GM19023 (cell line): ENCODE measurements at regions not wholly inside any gene's neighbourhood (a gene's known extent, or its start where the extent isn't known, plus 50 kb on each side); places are given as distances from the start of the nearest gene placed in this dataset.

Source experiments
- ATAC-seq: cut with Tn5 transposase; IDR thresholded peaks from one replicate; pipeline ENCODE4 v1.9.1; 2021; ENCODE audit warnings: mild to moderate bottlenecking, moderate library complexity; ENCODE audit not compliant: unreplicated experiment

DNA sequence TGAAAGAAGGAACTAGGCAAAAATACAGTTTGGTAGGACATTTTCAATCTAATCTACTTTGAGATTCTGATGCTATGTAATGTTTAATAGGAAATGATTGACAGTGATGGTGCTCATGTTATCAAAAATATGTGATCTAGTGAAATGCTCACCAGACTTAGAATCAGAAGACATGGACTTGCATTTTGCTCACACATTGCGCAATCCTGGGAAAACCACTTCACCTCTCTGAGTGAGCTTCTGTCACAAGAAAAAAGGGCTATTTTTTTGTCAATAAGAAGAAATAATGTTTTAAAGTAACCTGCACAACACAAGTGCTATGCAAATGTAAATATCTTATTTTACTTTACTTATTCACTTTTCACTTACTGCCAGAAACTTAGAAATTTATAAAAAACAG is 380.9 kb upstream of the HTR2A start:
- ATAC-seq: no peak

- ATAC-seq: no peak
Observed at GRCh38 chr13:47268270-47268669, 371.4 kb upstream of the HTR2A start.

- no peak for ATAC-seq
Observed at GRCh38 chr13:47258384-47258783, 361.5 kb upstream of the HTR2A start.

GRCh38 chr13:47256618-47257017 is 359.8 kb upstream of the HTR2A start:
- ATAC-seq: no peak

DNA sequence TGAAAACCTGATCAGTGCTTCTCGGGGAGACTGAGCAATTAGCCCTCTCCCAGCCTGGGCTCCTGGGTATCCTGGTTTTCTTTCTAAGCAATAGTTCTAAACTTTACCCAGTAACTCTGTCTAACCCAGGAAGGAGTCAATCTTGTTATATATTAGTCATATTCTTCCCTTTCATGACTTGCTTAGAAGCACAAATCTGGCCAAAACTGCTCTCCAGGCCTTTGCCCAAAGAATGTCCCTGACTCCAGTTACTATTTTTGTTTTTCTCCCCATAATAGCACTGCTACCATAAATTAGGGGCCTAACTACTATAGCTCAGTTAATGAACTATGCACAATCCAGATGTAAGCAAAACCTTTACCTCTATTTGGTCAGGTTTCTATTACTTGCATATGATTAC is 355.8 kb upstream of the HTR2A start:
- ATAC-seq: no peak

GRCh38 chr13:47251771-47252170 is 354.9 kb upstream of the HTR2A start:
- ATAC-seq: no peak

GRCh38 chr13:47250146-47250545 is 353.3 kb upstream of the HTR2A start:
- ATAC-seq: no peak

- no peak for ATAC-seq
Observed at GRCh38 chr13:47249266-47249665, 352.4 kb upstream of the HTR2A start.

DNA sequence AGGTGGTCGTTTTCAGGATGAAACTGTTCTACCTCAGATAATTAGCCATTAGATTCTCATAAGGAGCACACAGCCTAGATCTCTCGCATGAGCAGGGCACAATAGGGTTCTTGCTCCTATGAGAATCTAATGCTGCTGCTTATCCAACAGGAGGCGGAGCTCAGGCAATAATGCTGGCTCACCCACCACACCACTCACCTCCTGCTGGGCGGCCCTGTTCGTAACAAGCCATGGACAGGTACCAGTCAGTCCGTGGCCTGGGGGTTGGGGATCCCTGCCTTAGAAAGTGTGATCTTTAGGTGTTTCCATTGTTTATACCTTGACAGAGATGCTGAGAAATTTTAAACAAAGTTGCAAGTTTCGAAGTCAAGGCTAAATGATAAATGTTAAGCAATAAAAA is 344.6 kb upstream of the HTR2A start:
- no peak for ATAC-seq

DNA sequence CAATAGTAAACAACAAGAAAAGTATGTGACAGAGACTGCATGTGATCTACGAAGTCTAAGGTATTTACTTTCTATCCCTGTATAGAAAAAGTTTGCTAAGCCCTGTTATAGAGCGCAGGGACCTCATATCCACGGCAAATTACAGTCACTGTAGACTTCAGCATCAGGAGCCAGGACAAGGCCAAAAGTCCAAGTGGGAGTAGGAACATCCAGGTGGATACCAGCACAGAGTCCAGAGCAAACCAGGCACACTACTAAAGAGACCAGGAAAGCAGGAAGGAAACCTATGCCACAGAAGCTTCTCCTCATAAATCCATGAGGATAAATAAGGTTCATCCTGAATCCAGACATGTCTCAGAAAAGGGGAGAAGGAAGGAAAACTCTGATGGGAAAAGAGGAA is 342.2 kb upstream of the HTR2A start:
- no peak for ATAC-seq

DNA sequence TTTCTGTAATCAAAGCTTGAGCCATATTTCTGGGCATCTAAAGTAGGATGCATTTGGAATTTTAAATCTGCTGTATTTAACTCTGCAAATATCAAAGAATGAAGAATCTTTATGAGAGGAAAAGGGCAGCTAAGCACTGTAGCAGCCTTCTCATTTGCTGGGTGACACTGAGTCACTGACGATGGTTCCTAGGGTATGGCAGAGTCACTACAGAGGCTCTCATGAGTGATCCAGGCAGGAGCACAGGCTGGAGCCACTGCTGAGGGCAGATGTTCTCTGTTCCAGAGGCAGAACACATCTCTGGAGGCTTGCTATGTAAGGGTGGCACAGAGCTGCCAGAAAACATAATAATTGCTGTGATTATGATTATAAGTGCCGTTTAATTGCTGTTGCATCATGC is 340.7 kb upstream of the HTR2A start:
- no peak for ATAC-seq

DNA sequence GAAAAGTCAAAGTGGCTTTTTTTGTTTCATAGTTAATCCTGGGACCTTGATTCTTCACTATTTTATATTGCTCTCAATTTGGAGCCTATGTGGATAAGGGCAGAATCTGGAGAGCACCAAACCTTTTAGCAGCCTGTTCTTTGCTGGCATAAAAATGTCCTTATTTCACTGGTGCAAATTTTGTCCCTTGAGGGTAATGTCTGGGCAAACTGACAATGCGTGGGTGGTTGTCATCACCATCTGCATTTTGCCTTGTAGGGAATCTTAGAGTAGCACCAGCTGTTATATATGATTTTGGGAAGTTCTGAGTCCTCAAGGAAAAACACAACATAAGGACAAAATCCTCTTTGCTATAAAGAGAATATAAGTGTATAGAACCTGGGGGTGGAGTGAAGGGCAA is 336.9 kb upstream of the HTR2A start:
- ATAC-seq: no peak

DNA sequence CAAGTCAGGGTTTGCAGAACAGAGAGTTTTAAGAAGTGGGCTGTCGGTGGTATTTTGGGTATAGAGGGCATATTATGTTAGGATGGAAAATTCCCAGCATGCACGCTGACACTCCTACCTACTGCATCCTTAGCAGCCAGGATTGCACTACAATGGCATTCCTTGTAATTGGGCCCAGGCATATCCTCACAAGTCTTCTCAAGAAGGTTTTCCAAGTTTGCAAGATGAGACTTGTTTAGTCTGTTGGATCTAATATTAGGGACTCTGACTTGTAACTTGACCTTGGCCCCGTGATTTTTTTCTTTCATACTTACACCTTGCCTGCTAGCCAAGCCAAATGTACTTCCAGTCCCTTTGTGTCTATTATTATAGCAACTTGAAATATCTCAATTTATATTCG is 335.7 kb upstream of the HTR2A start:
- no peak for ATAC-seq

- no peak for ATAC-seq
Observed at GRCh38 chr13:47230155-47230554, 333.3 kb upstream of the HTR2A start.

GRCh38 chr13:47226516-47226915 is 329.7 kb upstream of the HTR2A start:
- no peak for ATAC-seq

DNA sequence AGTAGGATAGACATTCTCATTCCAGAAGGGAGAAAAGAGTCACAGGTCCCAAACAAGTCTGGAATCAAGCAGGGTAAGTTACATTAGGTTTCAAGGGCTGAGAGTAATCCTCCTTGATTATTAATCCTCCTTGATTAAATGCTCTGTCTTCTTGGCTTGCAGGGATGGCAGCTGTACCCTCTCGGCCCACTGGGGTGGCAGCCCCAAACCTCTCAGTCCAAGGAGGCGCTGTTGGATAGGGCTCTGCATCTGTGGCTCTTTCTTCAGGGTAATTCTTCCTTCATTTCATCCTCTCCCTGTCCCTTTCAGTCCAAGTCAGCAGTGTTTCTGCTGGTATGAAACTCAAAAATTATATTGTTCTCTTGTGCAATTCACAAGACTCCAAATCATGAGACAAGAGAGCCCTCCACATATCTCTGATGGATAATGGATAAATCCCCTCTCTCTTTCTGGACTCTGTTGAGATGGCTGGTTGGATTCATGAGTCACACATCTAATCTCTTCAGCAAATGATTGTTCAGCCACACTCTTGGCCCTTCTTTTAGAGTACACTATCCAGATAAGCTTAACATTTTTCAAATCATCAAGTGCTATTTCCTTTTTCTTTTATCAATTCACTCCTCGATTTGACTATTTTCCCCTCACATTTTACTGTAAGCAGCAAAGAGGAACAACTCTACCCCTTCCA is 323.7 kb upstream of the HTR2A start:
- no peak for ATAC-seq

- ATAC-seq: no peak
Observed at GRCh38 chr13:47218611-47219010, 321.8 kb upstream of the HTR2A start.

GRCh38 chr13:47216176-47216822 is 319.4 kb upstream of the HTR2A start:
- no peak for ATAC-seq

DNA sequence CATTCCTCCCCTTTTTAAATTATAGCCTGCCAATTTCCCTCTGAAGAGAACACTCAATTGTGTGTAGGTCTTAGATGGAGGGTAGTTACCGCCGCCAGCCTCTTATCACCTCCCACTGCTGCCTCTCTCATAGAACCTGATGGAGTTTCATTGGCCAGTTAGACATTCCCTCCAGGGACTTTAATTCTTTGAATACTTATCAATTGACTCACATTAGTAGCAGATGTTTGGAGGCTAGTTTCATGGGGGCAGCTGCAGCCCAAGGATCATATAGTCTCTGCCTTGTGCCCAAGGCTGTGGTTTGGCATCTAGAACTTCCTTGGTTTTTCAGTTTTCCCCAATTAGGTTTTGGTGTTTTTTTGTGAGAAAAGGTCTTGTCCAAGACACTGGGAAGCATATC is 318.9 kb upstream of the HTR2A start:
- ATAC-seq: no peak

DNA sequence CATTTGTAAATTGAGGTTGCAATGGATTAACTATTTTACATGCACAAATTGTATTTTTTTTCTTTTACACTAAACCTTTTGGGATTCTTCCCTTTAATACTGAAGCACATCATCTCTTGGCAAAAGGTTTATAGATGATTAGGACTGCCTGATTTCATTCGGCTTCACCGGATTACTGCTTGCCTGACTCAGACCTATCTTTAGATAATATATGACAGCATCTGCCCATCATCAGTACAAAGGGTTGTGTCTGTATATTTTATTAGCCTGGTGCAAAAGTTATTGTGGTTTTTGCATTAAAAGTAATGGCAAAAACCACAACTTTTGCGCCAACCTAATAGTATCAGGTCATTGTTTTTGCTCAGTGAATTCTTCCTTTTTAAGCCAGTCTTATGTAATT is 316.2 kb upstream of the HTR2A start:
- ATAC-seq: no peak

- ATAC-seq: no peak
Observed at GRCh38 chr13:47211106-47211505, 314.3 kb upstream of the HTR2A start.

DNA sequence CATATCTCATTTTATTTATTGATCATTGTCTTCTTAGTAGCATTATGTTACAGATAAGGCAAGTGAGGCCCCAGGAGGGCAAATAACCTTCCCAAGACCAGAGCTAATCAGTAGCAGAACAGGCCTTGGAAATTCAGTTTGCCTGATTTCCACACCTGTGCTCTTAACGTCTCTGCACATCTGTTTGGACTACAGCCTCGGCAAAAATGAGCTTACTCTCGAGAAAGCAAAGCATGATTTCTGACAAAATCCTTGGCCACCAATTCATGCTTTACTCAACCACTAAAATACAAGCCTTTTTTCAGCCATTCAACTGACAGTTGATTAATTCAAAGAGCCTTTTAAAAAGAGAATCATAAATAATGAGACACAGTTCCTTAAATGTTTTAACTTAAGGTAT is 309.3 kb upstream of the HTR2A start:
- no peak for ATAC-seq
